ENCODE measurements at regions not wholly inside any gene's neighbourhood (a gene's known extent, or its start where the extent isn't known, plus 50 kb on each side); places are given as distances from the start of the nearest gene placed in this dataset.
A peak's percentile ranks its signal among the peaks of the same experiment; 100 is the strongest.
"Not testable (repeated sequence)": the region's sequence is repeated elsewhere in the genome, so short reads cannot be mapped to it uniquely, and the experiment has no call there.

DNA sequence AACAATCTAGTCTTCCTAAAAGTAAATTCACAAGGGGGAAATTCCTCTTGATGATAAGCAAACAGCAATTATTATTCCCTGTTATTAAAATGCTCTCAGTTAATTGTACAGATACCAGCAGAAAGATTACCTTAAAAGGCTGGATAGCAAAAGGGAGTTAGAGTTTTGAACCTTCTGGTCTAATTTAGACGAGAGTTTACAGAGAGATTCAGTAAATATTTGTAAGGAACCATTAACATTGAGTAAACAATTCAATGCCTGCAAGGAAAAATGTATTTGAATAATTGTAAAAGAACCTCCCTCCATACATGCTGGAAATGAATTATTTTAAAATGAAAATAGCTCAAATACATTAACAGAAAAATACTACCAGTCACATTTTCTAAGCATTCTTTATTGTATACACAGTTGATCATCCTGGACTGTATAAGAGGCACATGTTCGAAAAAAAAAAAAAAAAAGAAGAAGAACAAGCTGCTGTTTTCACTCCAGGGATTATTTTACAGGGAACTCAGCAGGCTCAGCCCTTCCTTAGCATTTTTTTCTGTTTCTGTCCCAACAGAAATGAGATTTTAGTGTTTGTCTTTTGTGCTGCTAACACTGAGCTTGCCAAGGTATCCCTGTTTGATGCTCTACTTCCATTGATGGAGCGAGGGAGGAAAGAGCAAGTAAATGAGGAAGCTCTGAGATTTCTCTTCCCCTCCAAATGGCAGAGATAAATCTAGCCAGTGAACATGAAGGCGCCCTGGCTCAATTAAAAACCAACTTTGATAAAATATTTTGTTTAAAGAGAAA is 141.1 kb downstream of the ENC1 start:
- no peak for DNase-seq

- no peak for DNase-seq
Measured at GRCh38 chr5:74497706-74498105, 142.8 kb downstream of the ENC1 start.

GRCh38 chr5:74493411-74493810 is 147.1 kb downstream of the ENC1 start:
- no peak for DNase-seq

GRCh38 chr5:74492230-74492629 is 148.3 kb downstream of the ENC1 start:
- DNase-seq: no peak

GRCh38 chr5:74491586-74491985 is 148.9 kb downstream of the ENC1 start:
- no peak for DNase-seq

DNA sequence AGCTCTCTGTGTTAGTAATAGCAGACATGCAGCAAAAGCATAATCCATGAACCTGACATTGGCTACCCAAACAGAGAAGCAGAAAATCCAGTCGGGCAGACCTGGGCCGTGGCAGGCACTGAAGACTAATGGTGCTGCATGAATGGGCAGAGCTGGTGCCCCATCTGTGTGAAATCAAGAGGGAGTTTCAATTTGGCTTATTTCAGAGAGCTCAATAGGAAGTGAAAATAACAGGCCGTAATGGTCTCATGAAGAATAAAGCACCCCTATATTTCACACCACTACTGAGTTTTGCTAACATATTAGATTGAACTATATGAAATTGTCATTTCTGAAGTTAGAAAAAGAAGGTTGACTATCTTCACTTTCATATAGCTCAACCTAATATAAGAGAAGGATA is 149.7 kb downstream of the ENC1 start:
- peak; percentile 54 for DNase-seq

- no peak for DNase-seq
Measured at GRCh38 chr5:74482990-74483389, 157.5 kb downstream of the ENC1 start.

GRCh38 chr5:74482523-74482922 is 158.0 kb downstream of the ENC1 start:
- DNase-seq: no peak

DNA sequence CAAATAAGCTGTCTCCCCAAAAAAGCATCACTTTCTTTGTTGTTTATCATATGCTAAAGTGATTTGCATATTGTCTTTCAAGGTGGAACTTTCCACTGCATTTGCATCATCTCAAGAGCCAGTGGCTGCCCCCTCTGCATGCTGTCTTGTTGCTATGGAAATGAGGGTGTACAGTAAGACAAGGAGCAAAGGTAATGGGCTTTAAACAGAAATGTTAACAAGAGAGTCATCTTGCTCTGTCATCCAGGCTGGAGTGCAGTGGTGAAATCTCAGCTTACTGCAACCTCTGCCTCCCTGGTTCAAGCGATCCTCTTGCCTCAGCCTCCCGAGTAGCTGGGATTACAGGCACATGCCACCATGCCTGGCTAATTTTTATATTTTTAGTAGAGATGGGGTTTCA is 159.2 kb downstream of the ENC1 start:
- not testable (repeated sequence) for DNase-seq

DNA sequence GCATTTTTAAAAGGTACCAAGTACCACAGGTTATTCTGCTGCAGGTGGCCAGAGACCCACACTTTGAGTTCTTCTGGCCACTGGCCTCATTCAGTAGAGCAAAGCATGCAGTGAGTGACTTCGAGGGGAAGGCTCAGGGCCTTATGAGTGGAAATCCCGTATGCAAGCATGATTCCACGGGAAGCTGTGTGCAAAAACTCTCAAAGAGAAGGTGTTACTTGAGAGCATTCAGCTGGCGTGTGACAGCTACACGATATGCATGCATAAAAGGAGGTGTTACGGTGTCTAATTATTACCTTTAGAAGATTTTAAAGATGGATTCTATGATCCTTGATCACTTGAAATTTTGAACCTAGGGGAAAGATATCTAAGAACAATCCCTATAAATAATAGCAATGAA is 160.3 kb downstream of the ENC1 start:
- no peak for DNase-seq

GRCh38 chr5:74478328-74478727 is 162.2 kb downstream of the ENC1 start:
- no peak for DNase-seq

GRCh38 chr5:74477761-74478160 is 162.8 kb downstream of the ENC1 start:
- no peak for DNase-seq

DNA sequence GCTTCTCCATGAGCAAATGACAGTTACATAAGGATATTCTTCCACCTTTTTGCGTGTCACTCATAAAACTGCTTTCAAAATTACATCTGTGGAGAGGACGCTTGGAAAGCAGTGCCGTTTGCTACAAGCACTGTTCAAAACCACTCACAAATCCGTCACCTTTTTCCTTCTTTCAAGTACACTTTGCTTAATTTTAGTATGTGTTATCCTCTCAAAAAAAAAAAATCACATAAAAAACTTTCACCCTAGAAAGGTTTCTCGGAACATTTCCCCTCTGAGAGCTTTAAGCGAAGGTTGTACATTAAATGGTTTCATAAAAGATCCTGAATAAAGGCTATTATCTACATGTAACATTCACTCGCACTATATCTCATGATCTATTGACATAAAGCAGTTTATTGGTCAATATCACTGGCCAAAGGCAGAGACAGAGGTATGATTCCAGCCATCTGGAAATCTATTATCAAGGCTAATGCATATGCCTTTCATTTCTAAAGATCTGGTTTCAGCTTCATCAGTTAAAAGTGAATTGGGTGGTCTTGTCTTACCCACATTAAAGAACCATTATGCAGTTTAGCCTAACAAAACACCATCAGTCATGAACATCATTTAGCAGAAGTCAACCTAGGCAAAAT is 163.6 kb downstream of the ENC1 start:
- DNase-seq: no peak

DNA sequence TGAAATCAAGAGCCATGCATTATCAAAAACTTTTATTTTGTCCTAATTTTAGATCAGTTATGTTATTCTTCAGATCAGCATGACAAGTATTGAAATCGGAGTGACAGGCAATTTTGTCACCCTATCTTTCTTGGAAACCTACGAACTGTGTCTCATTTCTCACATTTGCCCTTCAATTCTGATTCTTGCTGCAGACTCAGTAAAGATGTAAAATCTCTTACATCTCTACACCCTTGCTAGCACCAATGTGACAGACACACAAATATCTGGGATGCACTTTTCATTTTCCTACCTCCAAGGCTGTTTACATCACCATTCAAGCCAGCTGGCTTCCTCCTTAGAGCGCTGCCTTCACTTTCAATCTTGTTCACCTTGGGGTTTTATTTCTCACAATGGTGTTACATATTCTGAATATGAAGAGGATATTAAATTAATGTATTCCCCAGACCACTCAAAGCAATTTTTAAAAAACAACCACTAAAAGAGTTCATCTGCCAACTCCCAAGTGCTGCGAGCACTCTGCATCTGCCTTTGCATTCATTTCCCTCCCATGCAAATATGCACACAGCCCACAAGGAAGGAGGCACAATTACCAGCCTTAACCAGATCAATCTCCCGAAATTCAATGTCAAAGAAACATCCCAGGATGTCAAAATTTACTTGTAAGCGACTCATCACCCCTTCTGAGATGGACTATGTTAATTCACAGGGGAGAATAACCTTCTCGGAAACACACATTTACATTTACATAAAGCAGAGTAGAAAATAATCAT is 164.3 kb downstream of the ENC1 start:
- no peak for DNase-seq

GRCh38 chr5:74471875-74472274 is 168.7 kb downstream of the ENC1 start:
- DNase-seq: no peak

DNA sequence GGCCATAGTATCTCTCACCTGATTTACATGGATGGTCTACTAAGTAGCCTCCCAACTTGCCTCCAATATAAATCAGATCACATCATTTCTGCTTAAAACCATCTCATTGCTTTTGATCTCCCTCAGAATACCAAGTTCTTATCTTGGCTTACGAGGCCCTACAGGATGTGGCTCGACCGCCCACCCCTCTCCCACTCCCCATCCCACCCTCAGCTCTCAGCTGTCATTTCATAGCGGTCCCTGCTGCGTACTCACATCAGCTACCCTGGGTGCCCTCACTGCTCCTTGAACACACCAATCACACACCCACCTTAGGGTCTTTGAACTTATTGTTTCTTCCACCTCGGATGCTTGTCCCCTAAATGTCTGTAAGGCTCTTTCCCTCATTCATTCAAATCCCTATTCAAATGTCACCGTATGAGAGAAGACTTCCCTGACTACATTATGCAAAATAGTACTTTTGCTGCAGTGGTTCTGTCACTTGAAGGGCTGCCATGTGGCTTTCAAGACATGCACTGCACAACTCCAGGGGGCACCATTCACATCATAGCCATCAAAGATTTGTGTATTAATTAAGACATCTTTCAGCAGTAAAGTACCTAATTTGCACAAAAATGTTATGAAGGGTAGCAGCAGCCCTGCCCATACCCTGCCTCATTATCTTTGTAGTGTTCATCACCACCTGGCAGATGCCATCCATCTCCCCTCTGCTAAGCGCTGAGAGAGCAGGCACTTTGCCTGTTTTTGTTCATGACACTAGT is 171.1 kb downstream of the ENC1 start:
- no peak for DNase-seq

GRCh38 chr5:74468421-74468820 is 172.1 kb downstream of the ENC1 start:
- no peak for DNase-seq

DNA sequence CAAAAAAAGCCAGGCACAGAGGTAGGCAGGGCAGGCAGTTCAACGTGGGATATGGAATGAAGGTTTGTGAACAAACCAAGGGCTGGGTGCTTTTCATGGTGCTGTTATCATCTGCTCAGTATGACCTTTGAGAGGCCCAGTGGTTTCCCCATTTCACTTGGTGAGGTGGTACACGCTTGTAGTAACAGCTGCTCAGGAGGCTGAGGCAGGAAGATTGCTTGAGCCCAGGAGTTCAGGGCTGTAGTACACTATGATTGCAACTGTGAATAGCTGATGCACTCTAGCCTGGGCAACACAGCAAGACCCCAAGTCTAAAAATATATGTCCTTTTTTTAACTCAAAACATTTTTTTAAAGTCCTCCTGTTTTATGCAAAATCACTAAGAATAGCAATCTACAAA is 174.8 kb downstream of the ENC1 start:
- no peak for DNase-seq

DNA sequence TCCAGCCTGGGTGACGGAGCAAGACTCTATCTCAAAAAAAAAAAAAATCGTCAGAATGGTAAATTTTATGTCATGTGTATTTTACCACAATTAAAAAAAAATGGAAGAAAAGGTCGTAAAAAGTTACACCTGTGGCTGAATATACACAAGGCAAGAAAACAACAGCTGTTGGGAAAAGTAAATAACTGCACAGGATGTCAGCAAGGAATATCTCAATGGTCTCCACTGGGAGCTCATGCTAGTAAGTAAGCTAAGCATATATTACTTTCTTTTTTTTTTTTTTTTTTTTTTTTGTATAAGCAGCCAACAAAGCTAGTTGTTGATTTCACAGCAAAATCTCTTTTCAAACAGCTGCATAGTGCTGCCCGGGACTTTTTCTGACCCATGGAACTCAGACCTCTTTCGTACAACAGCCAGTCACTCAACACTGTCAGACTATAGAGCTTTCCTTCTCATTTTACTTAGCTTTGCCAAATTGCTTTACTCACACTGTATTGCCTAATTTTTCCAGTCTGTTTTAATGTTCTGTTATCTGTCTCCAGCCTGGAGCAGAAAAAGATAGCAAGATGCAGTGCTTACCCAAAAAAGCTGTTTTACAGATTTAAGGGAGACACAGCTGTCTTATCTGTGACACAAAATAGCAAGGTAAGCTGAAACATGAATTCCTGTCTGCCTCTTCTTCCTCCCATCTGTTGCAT is 175.9 kb downstream of the ENC1 start:
- no peak for DNase-seq

DNA sequence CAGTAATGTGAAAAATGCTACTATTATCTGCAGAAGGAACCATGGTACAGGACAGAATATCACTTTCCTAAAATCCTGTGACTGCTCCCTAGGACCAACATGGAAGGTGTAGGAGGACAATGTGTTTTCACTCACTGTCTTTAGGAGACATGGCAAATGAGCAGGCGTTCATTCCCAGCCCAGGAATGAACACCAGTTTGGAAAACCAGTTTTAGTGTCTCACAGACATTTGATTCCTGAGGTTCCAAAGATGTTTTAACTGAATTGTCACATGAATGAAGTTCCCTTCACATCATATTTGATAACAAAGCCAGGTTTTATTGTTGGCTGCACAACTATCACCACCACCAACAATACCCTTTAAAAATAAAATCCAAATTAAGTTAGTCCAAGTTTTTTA is 178.2 kb downstream of the ENC1 start:
- no peak for DNase-seq

DNA sequence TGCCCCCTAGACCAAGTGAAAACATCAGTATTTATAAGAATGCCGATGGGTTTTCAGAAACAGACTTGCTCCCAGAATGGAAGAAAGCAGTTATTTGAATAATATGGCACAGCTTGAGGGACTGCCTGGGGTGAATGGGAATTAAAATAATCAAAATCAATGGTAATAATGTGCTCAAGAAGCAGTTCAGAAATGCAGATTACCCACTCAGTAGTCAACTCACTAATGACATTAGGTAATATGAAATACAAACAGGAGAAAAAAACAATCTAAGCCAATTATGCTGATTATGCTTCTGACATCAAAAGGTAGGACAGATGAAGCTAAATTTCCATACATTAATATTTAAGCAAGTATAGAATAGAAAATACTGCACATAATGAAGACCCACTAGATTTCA is 179.3 kb downstream of the ENC1 start:
- DNase-seq: no peak

DNA sequence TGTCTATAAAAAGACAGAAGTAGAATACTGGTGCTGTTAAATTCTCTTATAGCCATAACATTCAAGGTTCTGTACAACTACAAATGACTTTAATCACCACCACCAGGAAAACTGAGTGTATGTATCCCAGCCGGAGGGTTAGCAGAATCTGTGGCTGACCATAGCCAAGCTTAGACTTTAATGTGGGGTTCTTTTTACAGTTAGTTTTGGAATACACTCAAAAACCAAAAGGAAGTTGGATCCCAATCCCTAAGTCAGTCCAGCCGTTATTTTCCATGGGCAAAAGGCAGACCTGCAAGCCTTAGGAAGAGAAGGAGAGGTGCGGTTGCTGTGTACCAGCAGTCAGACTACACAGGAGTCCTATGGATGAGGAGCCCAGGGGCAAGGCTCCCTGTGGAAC is 179.8 kb downstream of the ENC1 start:
- no peak for DNase-seq

- DNase-seq: no peak
Measured at GRCh38 chr5:74459984-74460383, 180.5 kb downstream of the ENC1 start.

Measured in NCI-H1694 treated with DMSO at 0.1 percent for 48 hours (cell line).